GM18519 (cell line): ENCODE measurements at regions not wholly inside any gene's neighbourhood (a gene's known extent, or its start where the extent isn't known, plus 50 kb on each side); places are given as distances from the start of the nearest gene placed in this dataset.

ENCODE experiments used
- ATAC-seq: cut with Tn5 transposase; IDR thresholded peaks from one replicate; pipeline ENCODE4 v1.9.1; 2021; ENCODE audit warnings: mild to moderate bottlenecking, moderate library complexity; ENCODE audit not compliant: unreplicated experiment, low FRiP score

DNA sequence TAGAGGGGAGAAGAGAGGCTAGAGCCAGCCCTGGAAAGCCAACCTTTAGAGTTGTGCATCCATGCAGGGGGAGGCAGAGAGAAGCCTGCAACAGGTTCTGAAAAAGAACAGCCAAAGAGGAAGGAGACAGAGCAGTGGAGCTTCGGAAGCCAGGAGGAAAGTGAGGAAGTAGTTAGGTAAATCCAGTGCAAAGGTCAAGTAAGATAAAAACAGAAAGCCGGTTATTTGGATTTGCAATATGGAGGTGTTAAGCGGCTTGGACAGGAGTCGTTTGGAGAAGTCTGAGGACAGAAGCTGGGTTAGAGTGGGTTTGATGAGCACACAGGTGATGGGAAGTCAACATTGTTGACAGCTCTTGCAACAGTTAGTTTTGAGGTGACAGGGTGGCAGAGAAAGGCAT, 53.5 kb upstream of the FLT1 start:
- ATAC-seq, result no peak

DNA sequence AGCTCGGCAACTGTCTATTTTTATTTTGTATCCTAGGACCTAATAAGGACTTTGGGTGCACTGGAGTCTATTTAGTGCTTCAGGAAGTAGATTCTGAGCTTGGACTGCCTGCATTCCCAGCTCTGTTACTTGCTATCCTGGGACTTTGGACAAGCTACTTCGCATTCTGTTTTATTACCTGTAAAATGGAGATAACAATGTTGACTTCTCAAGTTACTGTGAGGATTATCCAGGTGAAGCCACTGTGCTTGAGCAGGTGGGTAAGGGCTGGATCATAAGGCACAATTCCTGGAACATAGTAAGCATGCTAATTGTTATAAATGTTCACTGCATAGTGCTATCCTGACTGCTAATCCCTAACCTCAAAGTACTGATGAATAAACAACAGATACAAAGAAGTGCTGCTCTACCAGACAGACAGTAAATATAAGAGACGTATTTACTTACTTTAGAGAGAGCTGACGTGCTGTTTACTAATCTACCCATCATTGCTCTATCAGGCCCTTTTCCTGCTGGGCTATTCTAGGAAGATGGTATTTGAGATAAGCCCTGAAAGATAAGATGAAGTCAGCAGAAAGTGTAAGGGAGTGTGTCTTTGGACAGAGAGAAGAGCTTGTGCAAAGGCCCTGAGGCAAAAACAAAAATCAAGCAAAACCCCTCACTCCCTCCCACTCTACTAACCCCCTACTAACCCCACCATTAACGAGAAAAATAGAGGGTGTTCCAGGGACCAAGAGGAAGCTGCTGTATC, 50.8 kb upstream of the FLT1 start:
- ATAC-seq, result no peak
